ENCODE measurements at regions not wholly inside any gene's neighbourhood (a gene's known extent, or its start where the extent isn't known, plus 50 kb on each side); places are given as distances from the start of the nearest gene placed in this dataset.

GRCh38 chr11:109957601-109958000 is 135.6 kb upstream of the ZC3H12C start:
- no peak for TF ChIP-seq EZH2 (IDR thresholded peaks at IDR 0.05; ENCODE audit: low read length)
- no peak for TF ChIP-seq CTCF (optimal IDR thresholded peaks at IDR 0.05 in 1 of 3, IDR thresholded peaks at IDR 0.05 in 1 of 3, conservative IDR thresholded peaks at IDR 0.05 in 1 of 3; ENCODE audit: extremely low read depth in 1 of 3, insufficient read depth in 2 of 3, low read length in 3 of 3)
- Histone ChIP-seq H3K9me3 (ENCODE audit: control insufficient read depth, low read depth, low read length) (no peaks in the 10 kb centered on the region), H3K9ac (ENCODE audit: control insufficient read depth, extremely low read depth, insufficient read depth, low read length) (no peak overlapping the region), H3K4me2 (ENCODE audit: control insufficient read depth, extremely low read depth, insufficient read depth, low read depth, low read length) (no peak overlapping the region), H3K36me3 (ENCODE audit: control insufficient read depth in 2 of 2, extremely low read depth in 1 of 2, insufficient read depth in 2 of 2, low read length in 2 of 2) (no peaks in the 10 kb centered on the region), H3K4me3 (ENCODE audit: control insufficient read depth in 2 of 3, extremely low read depth in 1 of 3, insufficient read depth in 2 of 3, low read depth in 1 of 3, low read length in 3 of 3) (no peak overlapping the region), H2AFZ (ENCODE audit: control insufficient read depth, low read length) (no peak overlapping the region), H3K79me2 (ENCODE audit: control insufficient read depth, insufficient read depth, low read length) (no peaks in the 10 kb centered on the region), H3K27ac (ENCODE audit: control insufficient read depth, insufficient read depth, low read length) (no peak overlapping the region), H3K9me1 (ENCODE audit: control insufficient read depth, extremely low read depth, insufficient read depth, low read length) (no peaks in the 10 kb centered on the region), H3K4me1 (ENCODE audit: control insufficient read depth, extremely low read depth, insufficient read depth, low read length) (no peaks in the 10 kb centered on the region), H4K20me1 (ENCODE audit: control insufficient read depth, extremely low read depth, insufficient read depth, low read length) (no peaks in the 10 kb centered on the region), H3K27me3 (ENCODE audit: control insufficient read depth, extremely low read depth, insufficient read depth, low read length) (no peaks in the 10 kb centered on the region)
- DNase-seq (ENCODE audit: low read depth, low spot score) (no peak), FAIRE-seq (no peak)
- dilution Hi-C loops (cut with MboI; ENCODE audit: extremely low pct_ligation_motif_present, low sequenced_read_pairs): no loop called here

- TF ChIP-seq CTCF (optimal IDR thresholded peaks at IDR 0.05 in 1 of 3, IDR thresholded peaks at IDR 0.05 in 1 of 3, conservative IDR thresholded peaks at IDR 0.05 in 1 of 3; ENCODE audit: extremely low read depth in 1 of 3, insufficient read depth in 2 of 3, low read length in 3 of 3): no peak
- no peak for TF ChIP-seq EZH2 (IDR thresholded peaks at IDR 0.05; ENCODE audit: low read length)
- H3K4me3 ChIP-seq (ENCODE audit: control insufficient read depth in 2 of 3, extremely low read depth in 1 of 3, insufficient read depth in 2 of 3, low read depth in 1 of 3, low read length in 3 of 3): no peak overlapping the region
- H3K9ac ChIP-seq (ENCODE audit: control insufficient read depth, extremely low read depth, insufficient read depth, low read length): no peak overlapping the region
- no peak overlapping the region for H3K4me2 ChIP-seq (ENCODE audit: control insufficient read depth, extremely low read depth, insufficient read depth, low read depth, low read length)
- H4K20me1 ChIP-seq (ENCODE audit: control insufficient read depth, extremely low read depth, insufficient read depth, low read length): no peaks in the 10 kb centered on the region
- no peaks in the 10 kb centered on the region for H3K79me2 ChIP-seq (ENCODE audit: control insufficient read depth, insufficient read depth, low read length)
- dilution Hi-C loops (cut with MboI; ENCODE audit: extremely low pct_ligation_motif_present, low sequenced_read_pairs): no loop called here
- H3K36me3 ChIP-seq (ENCODE audit: control insufficient read depth in 2 of 2, extremely low read depth in 1 of 2, insufficient read depth in 2 of 2, low read length in 2 of 2): no peaks in the 10 kb centered on the region
- no peak overlapping the region for H2AFZ ChIP-seq (ENCODE audit: control insufficient read depth, low read length)
- FAIRE-seq: no peak
- H3K4me1 ChIP-seq (ENCODE audit: control insufficient read depth, extremely low read depth, insufficient read depth, low read length): no peaks in the 10 kb centered on the region
- H3K27me3 ChIP-seq (ENCODE audit: control insufficient read depth, extremely low read depth, insufficient read depth, low read length): no peaks in the 10 kb centered on the region
- no peak overlapping the region for H3K27ac ChIP-seq (ENCODE audit: control insufficient read depth, insufficient read depth, low read length)
- H3K9me3 ChIP-seq (ENCODE audit: control insufficient read depth, low read depth, low read length): no peaks in the 10 kb centered on the region
- H3K9me1 ChIP-seq (ENCODE audit: control insufficient read depth, extremely low read depth, insufficient read depth, low read length): no peaks in the 10 kb centered on the region
- no peak for DNase-seq (ENCODE audit: low read depth, low spot score)
Measured at GRCh38 chr11:109958131-109958820, 134.9 kb upstream of the ZC3H12C start.
